HG03442 (cell line): ENCODE measurements at regions not wholly inside any gene's neighbourhood (a gene's known extent, or its start where the extent isn't known, plus 50 kb on each side); places are given as distances from the start of the nearest gene placed in this dataset.
"Not testable (repeated sequence)": the region's sequence is repeated elsewhere in the genome, so short reads cannot be mapped to it uniquely, and the experiment has no call there.

Experiments used
- ATAC-seq: cut with Tn5 transposase; IDR thresholded peaks from one replicate; pipeline ENCODE4 v1.9.1; 2021; ENCODE audit warnings: mild to moderate bottlenecking, moderate library complexity; ENCODE audit not compliant: unreplicated experiment

DNA sequence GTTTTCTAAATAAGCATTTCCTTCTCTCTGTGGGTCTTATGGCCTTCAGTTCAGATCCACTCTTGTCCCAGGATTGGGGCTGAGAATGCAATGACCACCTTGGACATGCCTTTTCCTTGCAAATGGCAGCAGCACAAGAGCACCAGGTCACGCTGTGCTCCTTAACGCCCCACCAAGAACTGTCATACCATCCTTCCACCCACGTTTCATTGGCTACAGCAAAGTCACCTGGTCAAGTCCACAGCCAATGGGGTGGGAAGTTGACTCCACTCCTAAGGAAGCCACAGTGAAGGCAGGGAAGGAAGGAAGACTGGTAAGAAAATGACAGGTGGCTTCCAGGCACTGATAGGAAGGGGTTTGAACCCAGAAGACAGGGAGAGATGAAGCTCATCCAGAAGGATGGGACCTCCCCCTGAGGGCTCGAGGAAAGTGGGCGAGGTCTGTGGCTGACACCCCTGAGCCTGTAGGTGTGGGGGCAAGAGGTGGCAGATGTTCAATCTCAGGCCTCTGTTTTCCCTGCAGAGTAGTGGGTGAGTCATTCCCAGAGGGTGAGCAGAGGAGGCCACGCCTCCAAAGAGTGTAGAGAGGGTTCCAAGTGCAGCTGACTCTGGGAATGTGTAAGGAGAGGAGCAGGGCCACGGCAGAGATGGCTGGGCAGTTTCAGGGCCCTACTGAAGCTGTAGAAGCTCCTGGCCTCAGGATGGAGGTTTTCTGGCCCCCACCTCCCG, 113.5 kb upstream of the VRK1 start:
- no peak for ATAC-seq

GRCh38 chr14:96686126-96686525, 111.1 kb upstream of the VRK1 start:
- ATAC-seq = no peak

GRCh38 chr14:96688629-96689028, 108.6 kb upstream of the VRK1 start:
- no peak for ATAC-seq

GRCh38 chr14:96690713-96691383, 106.3 kb upstream of the VRK1 start:
- ATAC-seq = no peak

DNA sequence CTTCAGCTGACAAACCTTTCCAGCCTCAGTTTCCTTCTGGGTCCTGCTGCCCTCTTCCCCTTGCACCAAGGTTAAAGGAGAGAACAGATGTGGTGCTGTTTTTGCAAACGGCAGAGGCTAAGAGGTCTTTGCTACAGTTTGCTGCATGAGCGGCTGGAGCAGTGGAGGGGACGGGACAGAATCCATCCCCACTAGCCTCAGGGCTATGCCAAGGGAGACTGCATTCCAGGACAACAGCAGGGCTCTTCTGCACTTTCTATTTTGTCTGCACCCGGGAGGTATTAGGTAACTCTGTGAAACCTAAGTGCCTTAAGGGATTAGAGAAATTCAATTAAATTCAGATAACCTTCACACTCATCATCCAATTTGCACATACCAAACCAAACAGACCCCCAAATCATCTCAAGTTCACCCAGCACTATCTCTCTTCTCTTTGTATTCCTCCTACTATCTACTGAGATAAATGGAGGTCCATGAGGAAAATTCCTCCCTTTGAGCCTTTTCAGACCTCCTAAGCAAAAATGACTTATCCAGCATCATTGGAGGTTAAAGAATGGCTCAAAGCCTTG, 103.8 kb upstream of the VRK1 start:
- ATAC-seq = no peak

- ATAC-seq = no peak
Observed at GRCh38 chr14:96693987-96694386, 103.2 kb upstream of the VRK1 start.

GRCh38 chr14:96698960-96699539, 98.1 kb upstream of the VRK1 start:
- peak; percentile 65 for ATAC-seq

DNA sequence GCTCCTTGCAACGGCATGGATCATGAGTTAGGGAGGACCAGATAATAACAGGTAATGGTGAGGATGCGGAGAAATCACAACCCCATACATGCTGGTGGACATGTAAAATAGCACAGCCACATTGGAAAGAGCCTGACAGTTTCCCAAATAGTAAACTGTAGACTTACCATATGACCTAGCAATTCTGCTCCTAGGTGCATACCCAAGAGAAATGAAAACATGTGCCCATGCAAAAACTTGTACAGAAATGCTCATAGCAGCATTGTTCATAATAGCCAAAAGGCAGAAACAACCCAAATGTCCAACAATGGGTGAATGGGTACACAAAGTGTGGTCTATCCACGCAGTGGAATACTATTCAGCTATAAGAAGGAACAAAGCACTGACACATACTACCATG, 97.5 kb upstream of the VRK1 start:
- no peak for ATAC-seq

DNA sequence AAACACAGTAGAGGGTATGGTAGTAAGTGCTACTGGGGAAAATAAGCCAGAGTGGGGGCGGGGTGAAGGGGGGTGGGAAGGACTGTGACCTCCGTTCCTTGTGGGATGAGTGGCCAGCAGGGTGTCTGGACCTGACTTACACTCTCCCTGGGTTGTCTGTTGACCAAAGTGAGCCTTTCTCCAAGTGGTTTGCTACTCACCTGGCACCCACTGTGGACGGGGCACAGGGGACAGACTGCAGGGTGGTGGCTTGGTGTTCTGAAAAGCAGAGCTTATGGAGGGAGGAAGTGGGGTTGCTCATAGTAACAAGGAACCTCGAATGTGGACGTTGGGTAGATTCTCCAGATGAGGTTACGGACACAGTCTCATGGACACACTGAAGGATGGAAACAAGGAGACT, 94.4 kb upstream of the VRK1 start:
- no peak for ATAC-seq

DNA sequence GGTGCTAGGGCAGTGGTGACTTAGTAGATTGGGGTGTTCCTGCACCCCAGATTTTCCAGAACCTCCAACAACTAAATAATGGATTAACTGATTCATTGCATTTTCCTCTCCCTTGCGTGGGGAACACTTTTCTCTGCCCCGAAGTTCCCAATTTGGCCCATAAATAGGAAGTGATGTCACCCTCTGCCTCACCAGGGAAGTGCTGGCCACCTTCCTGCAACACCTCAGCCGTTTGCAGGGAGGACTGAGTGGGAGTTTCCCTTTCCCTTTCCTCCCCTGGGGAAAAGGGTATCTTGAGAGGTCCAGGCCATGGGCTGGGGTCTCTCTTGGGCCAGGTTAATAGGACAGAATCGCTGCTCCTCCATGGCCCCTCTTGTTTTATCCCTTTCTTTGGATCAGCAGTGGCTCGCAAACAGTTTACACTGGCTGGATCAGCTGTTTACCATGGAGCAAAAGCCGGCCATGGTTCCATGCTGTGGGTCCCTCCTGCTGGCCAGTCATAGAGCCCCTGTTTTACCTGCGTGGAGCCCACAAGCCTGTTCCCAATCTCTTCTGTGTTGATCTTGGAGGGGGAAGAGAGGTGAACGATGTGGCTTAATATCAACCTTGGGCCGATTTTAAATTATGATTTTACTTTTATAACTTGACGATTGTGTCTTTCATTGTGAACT, 91.6 kb upstream of the VRK1 start:
- ATAC-seq = no peak

- ATAC-seq = no peak
Observed at GRCh38 chr14:96706893-96707292, 90.3 kb upstream of the VRK1 start.

GRCh38 chr14:96710060-96710666, 87.0 kb upstream of the VRK1 start:
- ATAC-seq = no peak

DNA sequence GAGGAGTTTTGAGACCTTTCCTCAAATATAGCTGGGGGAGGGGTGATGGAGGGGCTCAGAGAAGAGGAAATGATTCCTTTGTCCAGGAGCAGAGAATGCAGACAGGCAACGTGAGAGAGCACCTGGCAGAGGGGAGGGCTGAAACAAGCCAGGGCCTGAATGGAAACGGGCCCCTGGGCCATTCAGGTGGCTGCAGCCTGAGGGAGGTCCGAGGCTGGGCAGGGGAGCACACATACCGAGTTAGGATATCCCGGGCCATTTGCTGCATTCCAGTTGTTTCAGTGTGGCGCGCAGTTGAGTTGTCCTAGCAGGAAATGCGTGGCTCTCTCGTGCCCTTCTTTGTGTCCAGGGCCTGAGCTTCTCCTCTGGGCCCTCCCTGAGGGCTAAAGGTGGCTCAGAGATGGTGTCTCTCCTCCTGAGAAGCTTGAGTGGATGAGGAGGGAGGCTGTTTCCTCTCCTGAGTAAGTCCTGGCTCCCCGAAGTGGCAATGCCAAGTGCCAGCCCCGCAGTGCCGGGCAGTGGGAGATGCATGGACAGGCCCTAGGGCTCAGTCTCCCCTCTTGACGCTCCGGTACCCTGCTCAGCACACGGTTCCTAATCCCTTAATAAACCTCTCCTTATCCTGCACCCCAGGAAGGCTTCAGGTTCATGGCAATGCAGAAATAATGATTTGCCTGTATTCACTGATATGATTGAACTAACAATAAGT, 85.5 kb upstream of the VRK1 start:
- no peak for ATAC-seq

GRCh38 chr14:96713426-96713825, 83.8 kb upstream of the VRK1 start:
- ATAC-seq = no peak

GRCh38 chr14:96714537-96714936, 82.6 kb upstream of the VRK1 start:
- not testable (repeated sequence) for ATAC-seq

DNA sequence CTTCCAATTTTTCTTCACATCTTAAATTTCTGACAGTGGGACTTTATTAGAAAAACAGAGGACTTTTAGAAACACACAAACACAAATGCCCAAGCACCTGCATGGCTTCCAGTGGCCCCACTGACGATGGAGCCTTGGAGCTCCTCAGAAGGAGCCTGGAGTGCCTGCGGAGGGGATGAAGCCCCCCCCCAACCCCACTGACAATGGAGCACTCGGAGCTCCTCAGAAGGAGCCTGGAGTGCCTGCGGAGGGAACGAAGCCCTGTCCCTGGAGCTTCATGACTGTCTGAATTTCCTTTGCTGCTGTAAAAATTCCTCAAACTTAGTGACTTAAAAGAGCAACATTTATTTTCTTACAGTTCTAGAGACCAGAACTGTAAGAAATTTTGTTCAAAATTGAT, 80.1 kb upstream of the VRK1 start:
- no peak for ATAC-seq

- no peak for ATAC-seq
Observed at GRCh38 chr14:96718407-96718806, 78.8 kb upstream of the VRK1 start.

- ATAC-seq = not testable (repeated sequence)
Observed at GRCh38 chr14:96720702-96721101, 76.5 kb upstream of the VRK1 start.

DNA sequence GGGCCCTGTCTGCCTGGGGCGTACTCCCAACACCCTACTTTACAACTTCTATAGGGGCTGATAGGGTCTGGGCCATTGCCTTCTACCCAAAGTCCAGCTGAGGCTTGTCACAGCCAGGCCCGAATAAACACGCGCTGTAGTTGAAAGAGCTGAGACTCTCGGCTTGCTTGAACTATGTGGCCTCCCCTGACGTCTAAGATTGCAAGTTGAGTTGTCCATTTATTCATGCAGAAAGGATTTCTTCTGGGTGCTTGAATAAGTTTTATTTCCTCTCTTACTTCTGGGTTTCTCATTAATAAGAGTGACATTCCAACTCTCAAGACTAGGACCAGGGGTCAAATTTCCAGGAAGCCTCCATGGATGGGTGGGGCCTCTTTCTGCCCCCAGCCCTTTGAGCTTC, 74.4 kb upstream of the VRK1 start:
- ATAC-seq = no peak

DNA sequence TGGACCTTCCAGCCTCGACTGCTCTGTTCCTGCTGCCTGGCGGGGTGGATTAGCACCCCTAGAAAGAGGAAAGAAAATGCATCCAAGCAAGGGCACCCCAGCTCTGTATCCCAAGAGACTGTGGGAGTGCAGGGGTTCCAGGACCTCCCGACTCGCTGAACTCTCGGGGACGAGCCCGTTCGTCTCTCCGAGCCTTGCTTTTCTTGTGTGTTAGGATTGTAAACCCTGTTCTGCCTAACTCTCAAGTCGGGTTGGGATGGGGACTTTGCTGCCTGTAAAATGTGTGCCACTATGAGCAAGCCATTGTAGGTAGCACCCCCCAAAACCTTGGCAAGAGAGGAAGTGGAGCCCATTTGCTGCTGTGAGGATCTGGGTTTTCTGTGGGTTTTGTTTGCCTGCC, 73.2 kb upstream of the VRK1 start:
- ATAC-seq = no peak
